NCI-H2029 (cell line): ENCODE measurements at regions not wholly inside any gene's neighbourhood (a gene's known extent, or its start where the extent isn't known, plus 50 kb on each side); places are given as distances from the start of the nearest gene placed in this dataset.
"Not testable (repeated sequence)": the region's sequence is repeated elsewhere in the genome, so short reads cannot be mapped to it uniquely, and the experiment has no call there.

Source experiments
- DNase-seq: peaks from one replicate; lab custom pipeline; 2025; lab: John Stamatoyannopoulos, UW

GRCh38 chr11:38006466-38006865 lies 1408.4 kb upstream of the RAG2 start:
- no peak for DNase-seq

DNA sequence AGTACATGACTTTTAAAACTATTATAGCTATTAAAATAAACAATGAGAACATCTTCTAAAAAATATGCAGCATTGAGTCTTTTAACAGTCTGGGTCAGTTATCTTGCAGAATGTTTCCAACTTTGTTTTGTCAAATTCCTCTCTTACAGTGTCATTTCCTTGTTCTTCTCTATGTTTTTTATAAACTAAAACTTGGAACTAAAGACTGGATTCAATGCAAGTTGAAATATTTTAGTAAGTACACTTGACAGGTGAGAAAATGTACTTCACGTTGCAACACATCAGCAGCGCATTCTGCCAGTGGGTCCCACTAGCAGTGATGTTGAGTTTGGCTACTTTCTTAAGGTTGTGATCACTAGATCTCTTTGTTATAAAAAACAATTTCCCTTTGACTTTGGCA lies 1407.6 kb upstream of the RAG2 start:
- DNase-seq, result no peak

GRCh38 chr11:37999171-37999570 lies 1401.1 kb upstream of the RAG2 start:
- DNase-seq, result no peak

DNA sequence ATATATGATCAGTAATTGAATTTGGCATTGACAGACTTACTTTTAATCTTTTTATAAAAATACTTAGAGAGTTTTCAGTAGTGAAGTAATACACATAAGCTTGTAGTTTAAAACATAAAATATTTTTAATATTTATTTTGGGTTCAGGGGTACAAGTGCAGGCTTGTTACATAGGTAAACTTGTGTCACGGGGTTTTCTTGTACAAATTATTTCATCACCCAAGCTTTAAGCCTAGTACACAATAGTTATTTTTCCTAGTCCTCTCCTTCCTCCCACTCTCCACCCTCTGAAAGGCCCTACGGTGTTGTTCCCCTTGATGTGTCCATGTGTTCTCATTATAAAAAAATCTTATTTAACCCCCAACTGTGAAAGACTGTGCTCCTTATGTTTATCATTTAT lies 1397.8 kb upstream of the RAG2 start:
- DNase-seq, result no peak

- no peak for DNase-seq
Measured at GRCh38 chr11:37988031-37988430, 1390.0 kb upstream of the RAG2 start.

DNA sequence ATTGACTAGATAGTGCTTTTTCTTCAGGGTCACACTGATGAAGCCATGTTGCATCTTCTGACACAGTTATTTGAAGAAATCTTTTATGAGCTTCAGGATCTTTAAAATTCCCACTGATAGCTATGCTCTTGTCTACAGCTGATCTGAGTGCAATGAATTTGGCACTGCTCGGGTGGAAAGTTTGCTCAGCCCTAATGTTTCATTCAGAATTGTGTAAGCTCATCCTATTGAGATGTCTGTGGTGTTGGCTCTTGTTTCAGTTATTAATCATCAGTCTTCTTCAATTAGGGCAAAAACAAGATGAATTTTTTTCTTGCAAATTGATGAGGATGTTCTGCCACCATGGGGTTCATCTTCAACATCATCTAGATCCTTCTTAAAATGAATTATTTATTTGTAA lies 1387.0 kb upstream of the RAG2 start:
- no peak for DNase-seq

- DNase-seq, result no peak
Measured at GRCh38 chr11:37978647-37979046, 1380.6 kb upstream of the RAG2 start.

DNA sequence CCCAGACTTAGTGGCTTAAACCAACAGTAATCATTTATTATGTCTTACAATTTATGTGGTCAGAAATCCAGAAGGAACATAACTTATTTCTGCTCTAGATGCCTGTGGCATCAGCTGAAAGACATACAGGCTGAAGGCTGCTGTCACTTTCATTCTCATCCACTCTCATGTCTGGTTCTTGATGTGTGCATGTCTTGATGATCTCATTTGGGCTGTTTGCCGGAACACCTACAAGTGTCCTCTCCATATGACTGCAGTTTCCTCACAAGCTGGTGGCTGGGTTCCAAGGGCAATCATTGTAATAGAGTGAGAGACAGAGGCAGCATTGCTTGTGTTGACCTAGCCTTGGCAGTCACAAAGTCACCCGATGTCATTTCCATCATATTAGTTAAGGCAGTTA lies 1375.9 kb upstream of the RAG2 start:
- no peak for DNase-seq

DNA sequence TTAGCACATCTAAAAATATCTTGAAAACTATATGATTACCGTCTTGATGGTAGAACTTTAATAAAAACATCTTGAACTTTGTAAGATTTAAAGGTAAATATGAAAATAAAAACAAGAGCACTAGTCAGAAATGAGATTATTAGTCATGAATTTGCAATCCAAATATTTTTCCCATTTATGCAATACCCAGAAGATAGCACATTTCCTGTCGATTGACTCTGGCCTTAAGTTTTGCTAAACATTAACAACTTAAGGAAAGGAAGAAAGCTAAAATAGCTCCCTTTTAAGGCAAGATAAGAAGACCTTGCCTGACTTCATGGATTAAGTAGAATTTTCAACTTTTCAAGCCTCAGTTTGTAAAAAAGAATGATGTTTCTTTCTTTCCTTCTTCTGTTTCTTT lies 1374.7 kb upstream of the RAG2 start:
- DNase-seq, result no peak

- DNase-seq, result not testable (repeated sequence)
Measured at GRCh38 chr11:37969336-37969735, 1371.3 kb upstream of the RAG2 start.

GRCh38 chr11:37968148-37968547 lies 1370.1 kb upstream of the RAG2 start:
- no peak for DNase-seq

GRCh38 chr11:37967635-37968034 lies 1369.6 kb upstream of the RAG2 start:
- no peak for DNase-seq

GRCh38 chr11:37963440-37963839 lies 1365.4 kb upstream of the RAG2 start:
- DNase-seq, result no peak

DNA sequence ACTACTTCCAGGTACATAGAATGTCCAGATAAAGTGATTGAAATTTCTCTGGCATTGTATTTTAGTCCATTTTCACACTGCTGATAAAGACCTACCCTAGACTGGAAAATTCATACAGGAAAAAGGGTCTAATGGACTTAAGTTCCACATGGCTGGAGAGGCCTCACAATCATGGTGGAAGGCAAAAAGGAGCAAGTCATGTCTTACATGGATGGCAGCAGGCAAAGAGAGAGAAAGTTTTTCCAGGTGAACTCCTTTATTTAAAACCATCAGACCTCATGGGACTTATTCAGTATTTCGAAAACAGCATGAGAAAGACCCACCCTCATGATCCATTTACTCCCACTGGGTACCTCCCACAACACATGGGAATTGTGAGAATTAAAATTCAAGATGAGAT lies 1359.7 kb upstream of the RAG2 start:
- DNase-seq, result no peak

- DNase-seq, result no peak
Measured at GRCh38 chr11:37951996-37952395, 1354.0 kb upstream of the RAG2 start.

DNA sequence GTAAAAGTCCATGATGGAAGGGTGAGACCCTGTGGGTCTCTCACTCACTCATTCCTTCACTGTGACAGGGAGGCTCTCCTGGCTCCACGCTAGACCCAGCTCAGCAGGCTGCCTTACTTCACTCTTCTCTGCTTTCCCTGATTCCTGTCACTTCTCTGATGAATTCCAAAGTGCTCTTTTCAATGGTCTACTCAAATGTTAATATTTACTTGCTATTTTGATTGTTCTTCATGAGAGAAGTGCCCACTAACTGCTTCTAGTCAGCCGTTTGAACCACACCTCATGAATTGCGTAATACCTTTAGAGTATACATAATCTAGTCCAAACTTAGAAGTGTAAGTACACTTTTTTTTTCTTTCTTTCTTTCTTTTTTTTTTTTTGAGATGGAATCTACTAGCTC lies 1350.2 kb upstream of the RAG2 start:
- no peak for DNase-seq

GRCh38 chr11:37947821-37948220 lies 1349.8 kb upstream of the RAG2 start:
- no peak for DNase-seq

- DNase-seq, result peak; percentile 13
Measured at GRCh38 chr11:37946155-37946766, 1348.2 kb upstream of the RAG2 start.

DNA sequence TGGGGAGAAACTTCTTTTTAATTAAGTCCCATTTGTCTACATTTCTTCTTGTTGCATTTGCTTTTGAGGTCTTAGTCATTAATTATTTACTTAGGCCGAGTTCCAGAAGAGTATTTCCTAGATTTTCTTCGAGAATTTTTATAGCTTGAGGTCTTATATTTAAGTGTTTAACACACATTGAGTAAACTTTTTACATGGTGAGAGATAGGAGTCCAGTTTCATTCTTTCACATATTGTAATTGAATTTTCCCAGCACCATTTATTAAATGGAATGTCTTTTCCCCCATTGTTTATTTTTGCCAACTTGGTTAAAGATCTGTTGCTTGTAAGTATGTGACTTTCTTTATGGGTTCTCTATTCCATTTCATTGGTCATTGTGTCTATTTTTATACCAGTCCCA lies 1344.0 kb upstream of the RAG2 start:
- no peak for DNase-seq

GRCh38 chr11:37929100-37929653 lies 1331.1 kb upstream of the RAG2 start:
- DNase-seq, result no peak

GRCh38 chr11:37926772-37927171 lies 1328.7 kb upstream of the RAG2 start:
- no peak for DNase-seq

DNA sequence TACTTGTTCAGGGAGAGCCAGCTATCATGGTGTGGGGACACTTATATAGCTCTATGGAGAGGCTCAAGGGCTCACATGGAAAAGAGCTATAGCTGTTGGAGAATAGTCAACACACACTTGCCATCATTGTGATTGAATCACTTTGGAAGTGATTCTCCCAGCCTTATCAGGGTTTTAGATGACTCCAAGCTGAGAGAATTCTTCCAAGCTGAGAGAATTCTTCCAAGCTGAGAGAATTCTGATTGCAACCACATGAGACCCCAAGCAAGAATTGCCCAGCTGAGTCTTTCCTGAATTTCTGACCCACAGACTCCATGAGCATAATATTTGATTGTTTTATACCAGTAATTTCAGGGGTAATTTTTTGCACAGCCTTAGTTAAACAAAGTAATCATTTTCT lies 1318.3 kb upstream of the RAG2 start:
- DNase-seq, result no peak

GRCh38 chr11:37914859-37915258 lies 1316.8 kb upstream of the RAG2 start:
- no peak for DNase-seq

DNA sequence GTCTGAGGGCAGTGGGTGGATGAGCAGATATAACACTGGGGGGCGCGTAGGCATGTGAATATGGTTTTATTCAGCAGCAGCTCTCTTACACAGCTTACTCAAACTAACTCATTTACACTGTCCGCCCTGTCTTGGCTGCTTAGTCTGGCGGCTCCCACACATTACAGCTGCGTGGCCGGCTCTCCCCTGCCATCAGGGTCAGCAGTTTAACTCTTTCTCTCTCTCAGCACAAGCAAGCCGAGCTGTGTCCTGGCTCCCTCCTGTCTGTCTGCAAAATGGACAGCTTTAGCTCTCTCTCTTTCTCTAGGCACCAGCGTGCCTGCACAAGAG lies 1310.1 kb upstream of the RAG2 start:
- no peak for DNase-seq
